Effector memory CD4-positive, alpha-beta T cell (primary cell): ENCODE measurements at regions not wholly inside any gene's neighbourhood (a gene's known extent, or its start where the extent isn't known, plus 50 kb on each side); places are given as distances from the start of the nearest gene placed in this dataset.
"Not testable (repeated sequence)": the region's sequence is repeated elsewhere in the genome, so short reads cannot be mapped to it uniquely, and the experiment has no call there.

Experiments
- DNase-seq, 3 donors: peaks; one replicate each; pipeline ENCODE4 v3.0.0-alpha.2; 2020
- H3K27ac ChIP-seq: 2 replicates; pipeline ENCODE4 v1.7.0; 2013; ENCODE audit warnings: mild to moderate bottlenecking, low read length, moderate library complexity; ENCODE audit not compliant: insufficient read depth, poor library complexity, severe bottlenecking
- H3K27me3 ChIP-seq: replicated peaks from 2 replicates; pipeline ENCODE4 v1.7.0; 2013; ENCODE audit warnings: mild to moderate bottlenecking, low read length; ENCODE audit not compliant: insufficient read depth, control insufficient read depth, poor library complexity, severe bottlenecking
- H3K36me3 ChIP-seq: 2 replicates; pipeline ENCODE4 v1.7.0; 2013; ENCODE audit warnings: mild to moderate bottlenecking, low read length, moderate library complexity; ENCODE audit not compliant: control insufficient read depth, insufficient read depth
- H3K4me1 ChIP-seq: 2 replicates; pipeline ENCODE4 v1.7.0; 2013; ENCODE audit warnings: low read length, mild to moderate bottlenecking; ENCODE audit not compliant: control insufficient read depth, insufficient read depth, poor library complexity, severe bottlenecking
- H3K4me3 ChIP-seq: 2 replicates; pipeline ENCODE4 v1.7.0; 2013; ENCODE audit warnings: low read length, low read depth, mild to moderate bottlenecking; ENCODE audit not compliant: insufficient read depth, poor library complexity, severe bottlenecking
- H3K9me3 ChIP-seq: 2 replicates; pipeline ENCODE4 v1.7.0; 2013; ENCODE audit warnings: mild to moderate bottlenecking, low read length, moderate library complexity; ENCODE audit not compliant: control insufficient read depth

DNA sequence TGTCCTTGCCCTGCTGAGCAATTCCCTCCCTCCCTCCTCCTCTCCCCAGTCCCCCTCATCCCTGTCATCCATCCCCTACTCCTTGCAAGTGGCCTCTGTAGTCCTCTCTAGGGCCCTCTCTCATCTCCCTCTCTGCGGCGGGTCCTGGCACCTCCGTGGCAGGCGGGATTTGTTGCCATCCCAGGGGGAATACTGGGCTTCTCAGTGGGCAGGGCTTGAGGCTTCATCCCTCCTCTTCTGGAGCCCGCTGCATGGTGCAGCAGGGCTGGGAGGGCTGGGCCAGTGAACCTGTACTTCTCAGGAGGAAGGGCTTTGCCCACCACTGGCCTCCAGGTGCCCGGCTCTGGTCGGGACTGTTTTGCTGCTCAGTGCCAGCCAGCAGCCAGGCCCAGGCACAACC, 216.2 kb downstream of the TFCP2L1 start:
- H3K27me3 ChIP-seq, result no peaks in the 10 kb centered on the region
- H3K9me3 ChIP-seq, result no peaks in the 10 kb centered on the region
- no peak for DNase-seq
- no peaks in the 10 kb centered on the region for H3K36me3 ChIP-seq
- no peak overlapping the region for H3K4me3 ChIP-seq
- H3K27ac ChIP-seq, result no peak overlapping the region
- no peaks in the 10 kb centered on the region for H3K4me1 ChIP-seq

DNA sequence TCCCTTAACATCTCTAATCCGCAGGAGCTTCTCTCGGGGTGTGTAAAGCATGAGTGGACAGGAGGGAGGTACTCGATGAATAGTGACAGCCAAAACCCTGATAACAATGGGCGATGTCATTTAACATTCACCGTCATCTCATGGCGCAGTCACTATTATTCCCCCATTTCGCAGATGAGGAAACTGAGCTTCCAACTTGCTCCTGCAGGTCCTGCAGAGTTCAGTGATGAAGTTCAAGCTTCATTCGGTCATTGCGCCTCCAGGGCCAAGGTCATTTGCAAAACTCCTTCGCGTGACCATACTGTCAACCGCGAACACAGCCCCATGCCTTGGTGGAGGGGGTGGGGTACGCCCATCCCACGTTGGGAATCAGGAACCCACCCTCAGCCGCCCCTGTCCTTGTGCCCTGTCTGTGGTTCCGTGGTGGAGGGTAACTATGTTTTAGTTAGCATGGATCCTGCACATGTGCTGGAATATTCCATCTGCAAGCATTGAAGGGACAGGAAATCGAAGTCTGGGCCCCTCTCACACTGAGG, 215.5 kb downstream of the TFCP2L1 start:
- no peak for DNase-seq
- Histone ChIP-seq H3K36me3 (no peaks in the 10 kb centered on the region), H3K4me1 (no peaks in the 10 kb centered on the region), H3K27ac (no peak overlapping the region), H3K27me3 (no peaks in the 10 kb centered on the region), H3K9me3 (no peaks in the 10 kb centered on the region), H3K4me3 (no peak overlapping the region)

DNA sequence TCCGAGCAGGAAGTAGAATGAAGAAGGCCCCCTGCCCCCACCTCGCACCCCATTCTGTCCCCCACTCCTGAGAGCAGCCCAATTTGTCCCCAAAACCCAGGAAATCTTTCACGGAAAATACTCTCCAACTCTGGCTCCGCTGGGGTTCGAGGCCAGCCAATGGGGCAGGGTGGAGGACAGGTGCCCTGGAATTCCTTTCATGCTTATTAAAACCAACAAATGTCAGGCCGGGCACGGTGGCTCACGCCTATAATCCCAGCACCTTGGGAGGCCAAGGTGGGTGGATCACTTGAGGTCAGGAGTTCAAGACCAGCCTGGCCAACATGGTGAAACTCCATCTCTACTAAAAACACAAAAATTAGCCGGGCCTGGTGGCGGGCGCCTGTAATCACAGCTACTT, 214.9 kb downstream of the TFCP2L1 start:
- H3K4me3 ChIP-seq, H3K9me3 ChIP-seq, H3K27ac ChIP-seq, H3K36me3 ChIP-seq, DNase-seq, H3K4me1 ChIP-seq, H3K27me3 ChIP-seq: not testable (repeated sequence)

- Histone ChIP-seq H3K27me3 (peaks cover 4% of the 10 kb centered on the region), H3K27ac (no peak overlapping the region), H3K9me3 (no peaks in the 10 kb centered on the region), H3K4me3 (no peak overlapping the region), H3K4me1 (no peaks in the 10 kb centered on the region), H3K36me3 (no peaks in the 10 kb centered on the region)
- no peak for DNase-seq
Observed at GRCh38 chr2:121071034-121071504, 213.9 kb downstream of the TFCP2L1 start.

- no peak overlapping the region for H3K27ac ChIP-seq
- no peaks in the 10 kb centered on the region for H3K9me3 ChIP-seq
- no peaks in the 10 kb centered on the region for H3K4me1 ChIP-seq
- no peak for DNase-seq
- H3K27me3 ChIP-seq, result peaks cover 12% of the 10 kb centered on the region
- no peak overlapping the region for H3K4me3 ChIP-seq
- no peaks in the 10 kb centered on the region for H3K36me3 ChIP-seq
Observed at GRCh38 chr2:121072784-121073183, 212.2 kb downstream of the TFCP2L1 start.

DNA sequence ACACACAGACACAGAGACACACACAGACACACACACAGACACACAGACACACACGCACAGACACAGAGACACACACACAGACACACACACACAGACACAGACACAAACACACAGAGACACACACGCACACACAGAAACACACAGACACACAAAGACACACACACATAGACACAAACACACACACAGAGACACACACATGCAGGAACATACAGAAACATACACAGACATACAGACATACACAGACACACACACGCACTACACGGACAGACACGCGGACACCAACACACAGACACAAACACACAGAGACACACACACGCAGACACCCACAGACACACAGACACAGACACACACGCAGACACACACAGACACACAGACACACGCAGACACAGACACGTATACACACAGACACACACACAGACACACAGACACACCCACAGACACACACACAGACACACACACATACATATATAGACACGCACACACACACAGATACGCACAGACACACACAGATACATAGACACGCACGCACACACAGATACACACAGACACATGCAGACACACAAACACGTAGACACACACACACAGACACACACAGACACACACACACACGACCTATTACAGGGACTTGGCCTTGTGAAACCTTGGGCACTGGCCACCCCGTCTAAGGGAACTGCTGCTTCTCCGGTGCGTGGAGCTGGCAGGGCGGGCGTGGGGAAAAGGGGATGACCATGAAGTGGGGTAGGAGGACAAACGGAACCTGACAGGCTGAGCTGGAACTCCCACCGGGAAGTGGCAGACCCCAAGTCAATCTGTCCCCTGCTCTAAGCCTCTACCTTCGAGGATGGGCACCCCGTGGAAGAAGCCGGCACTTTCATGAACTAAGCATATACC, 211.4 kb downstream of the TFCP2L1 start:
- H3K27ac ChIP-seq, result no peak overlapping the region
- no peaks in the 10 kb centered on the region for H3K36me3 ChIP-seq
- no peak overlapping the region for H3K4me3 ChIP-seq
- H3K27me3 ChIP-seq, result peaks cover 12% of the 10 kb centered on the region
- DNase-seq, result no peak
- H3K9me3 ChIP-seq, result no peaks in the 10 kb centered on the region
- no peaks in the 10 kb centered on the region for H3K4me1 ChIP-seq

DNA sequence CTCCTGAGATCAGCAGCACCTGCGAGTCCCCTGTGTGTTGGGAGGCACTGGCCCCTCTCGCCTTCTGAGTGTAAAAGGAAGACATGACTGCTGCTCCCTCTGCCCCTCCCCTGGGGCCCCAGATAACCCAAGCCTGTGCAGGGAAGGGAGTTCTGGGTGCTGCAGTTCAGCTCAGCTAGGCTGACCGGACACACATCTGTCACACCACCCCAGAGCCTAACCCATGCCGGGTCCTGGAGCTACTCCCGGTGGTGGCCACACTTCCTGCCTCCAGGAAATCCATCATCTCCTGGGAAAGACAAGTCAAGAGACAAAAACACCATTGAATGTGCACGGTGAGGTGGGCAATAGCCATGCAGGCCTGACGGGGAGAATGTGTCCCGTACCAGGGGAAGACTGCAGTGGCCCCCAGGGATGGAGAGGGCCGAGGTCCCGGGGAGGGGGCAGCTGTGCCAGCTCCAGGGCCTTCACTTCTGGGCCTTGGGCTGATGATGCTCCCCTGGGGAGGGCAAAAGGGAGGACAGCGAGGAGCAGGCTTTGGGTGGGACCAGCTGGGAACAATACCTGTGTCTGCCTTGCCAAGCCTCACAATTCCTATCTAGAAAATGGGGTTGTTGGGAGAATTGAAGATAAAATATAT, 210.6 kb downstream of the TFCP2L1 start:
- no peak for DNase-seq
- Histone ChIP-seq H3K4me1 (no peaks in the 10 kb centered on the region), H3K9me3 (no peaks in the 10 kb centered on the region), H3K4me3 (no peak overlapping the region), H3K27me3 (peaks cover 12% of the 10 kb centered on the region), H3K27ac (no peak overlapping the region), H3K36me3 (no peaks in the 10 kb centered on the region)

- DNase-seq, result no peak
- Histone ChIP-seq H3K27ac (no peak overlapping the region), H3K36me3 (no peaks in the 10 kb centered on the region), H3K9me3 (no peaks in the 10 kb centered on the region), H3K4me3 (no peak overlapping the region), H3K27me3 (peaks cover 12% of the 10 kb centered on the region), H3K4me1 (no peaks in the 10 kb centered on the region)
Observed at GRCh38 chr2:121075006-121075551, 209.9 kb downstream of the TFCP2L1 start.

GRCh38 chr2:121075641-121076497, 209.1 kb downstream of the TFCP2L1 start:
- Histone ChIP-seq H3K27ac (no peak overlapping the region), H3K4me1 (no peaks in the 10 kb centered on the region), H3K36me3 (no peaks in the 10 kb centered on the region), H3K9me3 (no peaks in the 10 kb centered on the region), H3K27me3 (peaks cover 12% of the 10 kb centered on the region), H3K4me3 (no peak overlapping the region)
- no peak for DNase-seq
